Fibroblast of mammary gland (primary cell): ENCODE measurements at regions not wholly inside any gene's neighbourhood (a gene's known extent, or its start where the extent isn't known, plus 50 kb on each side); places are given as distances from the start of the nearest gene placed in this dataset.
A peak's percentile ranks its signal among the peaks of the same experiment; 100 is the strongest.

Experiments
- DNase-seq: peaks from one replicate; pipeline ENCODE4 v3.0.0-alpha.2; 2010; ENCODE audit warnings: low read depth
- H3K4me3 ChIP-seq: 2 replicates; pipeline ENCODE4 v1.5.1; 2011; ENCODE audit warnings: low read depth, mild to moderate bottlenecking, low read length, moderate library complexity; ENCODE audit not compliant: control insufficient read depth
- TF ChIP-seq, protein P1 (sequence below): conservative IDR thresholded peaks from 2 replicates; pipeline ENCODE4 v1.5.1; 2011; ENCODE audit warnings: low read depth, low read length, inconsistent platforms; ENCODE audit not compliant: control insufficient read depth, insufficient read depth

DNA sequence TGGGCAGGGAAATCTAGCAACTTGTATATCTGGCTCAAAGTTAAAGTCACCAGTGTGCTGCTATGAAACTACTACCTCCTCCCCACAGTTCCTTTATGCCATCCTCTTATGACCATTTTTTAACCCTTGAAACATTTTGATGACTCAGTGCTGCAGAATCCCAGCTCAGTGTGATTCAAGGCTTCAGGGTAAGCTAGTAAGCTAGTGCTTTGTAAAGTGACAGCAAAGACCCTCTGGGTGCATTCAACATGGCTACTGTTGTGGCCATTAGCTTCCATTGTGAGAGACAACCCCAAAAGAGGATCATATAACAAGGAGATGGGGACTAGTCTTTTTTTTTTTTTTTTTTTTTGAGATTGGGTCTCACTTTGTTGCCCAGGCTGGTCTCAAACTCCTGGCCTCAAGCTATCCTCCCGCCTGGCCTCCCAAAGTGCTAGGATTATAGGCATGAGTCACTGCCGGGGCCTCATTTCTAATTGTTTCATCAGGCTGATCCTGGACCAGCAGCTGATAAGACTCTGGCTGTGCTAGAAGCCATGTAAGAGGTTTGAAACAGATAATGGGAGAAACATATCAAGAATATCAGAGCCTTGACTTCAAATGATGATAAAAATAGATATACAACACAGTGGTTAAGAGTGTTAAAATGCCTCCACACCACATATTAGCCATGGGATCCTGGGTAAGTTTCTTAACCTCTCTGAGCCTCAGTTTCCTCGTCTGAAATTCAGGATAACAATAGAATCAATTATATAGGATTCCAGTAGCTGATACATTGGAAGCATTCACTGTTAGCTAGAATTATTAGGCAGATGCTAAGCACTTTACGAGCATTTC is 65.7 kb upstream of the RTN4 start:
- H3K4me3 ChIP-seq, result no peak overlapping the region
- DNase-seq, result peak; percentile 65
- TF ChIP-seq, protein P1, sequence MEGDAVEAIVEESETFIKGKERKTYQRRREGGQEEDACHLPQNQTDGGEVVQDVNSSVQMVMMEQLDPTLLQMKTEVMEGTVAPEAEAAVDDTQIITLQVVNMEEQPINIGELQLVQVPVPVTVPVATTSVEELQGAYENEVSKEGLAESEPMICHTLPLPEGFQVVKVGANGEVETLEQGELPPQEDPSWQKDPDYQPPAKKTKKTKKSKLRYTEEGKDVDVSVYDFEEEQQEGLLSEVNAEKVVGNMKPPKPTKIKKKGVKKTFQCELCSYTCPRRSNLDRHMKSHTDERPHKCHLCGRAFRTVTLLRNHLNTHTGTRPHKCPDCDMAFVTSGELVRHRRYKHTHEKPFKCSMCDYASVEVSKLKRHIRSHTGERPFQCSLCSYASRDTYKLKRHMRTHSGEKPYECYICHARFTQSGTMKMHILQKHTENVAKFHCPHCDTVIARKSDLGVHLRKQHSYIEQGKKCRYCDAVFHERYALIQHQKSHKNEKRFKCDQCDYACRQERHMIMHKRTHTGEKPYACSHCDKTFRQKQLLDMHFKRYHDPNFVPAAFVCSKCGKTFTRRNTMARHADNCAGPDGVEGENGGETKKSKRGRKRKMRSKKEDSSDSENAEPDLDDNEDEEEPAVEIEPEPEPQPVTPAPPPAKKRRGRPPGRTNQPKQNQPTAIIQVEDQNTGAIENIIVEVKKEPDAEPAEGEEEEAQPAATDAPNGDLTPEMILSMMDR, result no peak

GRCh38 chr2:55114597-55114996 is 64.3 kb upstream of the RTN4 start:
- no peak for DNase-seq
- H3K4me3 ChIP-seq, result no peak overlapping the region
- TF ChIP-seq, protein P1, result no peak

- TF ChIP-seq, protein P1, result no peak
- no peak overlapping the region for H3K4me3 ChIP-seq
- DNase-seq, result no peak
Measured at GRCh38 chr2:55114082-55114481, 63.8 kb upstream of the RTN4 start.

GRCh38 chr2:55112229-55113031 is 62.2 kb upstream of the RTN4 start:
- no peak overlapping the region for H3K4me3 ChIP-seq
- peak; percentile 84 for DNase-seq
- TF ChIP-seq, protein P1, result peak; percentile 3

- no peak overlapping the region for H3K4me3 ChIP-seq
- peak; percentile 95 for DNase-seq
- TF ChIP-seq, protein P1, result no peak
Measured at GRCh38 chr2:55111570-55112228, 61.4 kb upstream of the RTN4 start.

GRCh38 chr2:55111230-55111569 is 60.9 kb upstream of the RTN4 start:
- H3K4me3 ChIP-seq, result no peak overlapping the region
- TF ChIP-seq, protein P1, result no peak
- no peak for DNase-seq
